ENCODE measurements at regions not wholly inside any gene's neighbourhood (a gene's known extent, or its start where the extent isn't known, plus 50 kb on each side); places are given as distances from the start of the nearest gene placed in this dataset.

DNA sequence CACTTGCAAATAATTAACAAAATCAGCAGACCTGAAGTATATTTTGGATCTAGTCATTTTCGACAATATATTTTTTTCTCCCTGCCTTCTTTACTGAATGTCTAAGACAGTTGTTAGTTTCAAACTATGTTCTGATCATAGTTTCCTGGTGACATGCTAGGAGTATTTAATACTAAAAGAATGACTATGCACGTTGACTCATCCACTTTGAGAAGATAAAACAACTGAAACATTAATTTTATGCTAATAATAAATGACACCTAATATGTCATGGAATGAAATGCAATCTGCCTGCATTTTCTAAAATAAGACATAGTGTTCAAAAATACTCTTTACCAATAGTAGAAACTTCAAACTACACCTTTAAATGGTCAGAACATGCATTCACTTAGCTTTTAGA, 2123.7 kb upstream of the C9orf72 start:
- Histone ChIP-seq H2BK20ac (ENCODE audit: low read depth, low read length) (no peak overlapping the region), H3K27me3 (ENCODE audit: control insufficient read depth, insufficient read depth, low read length) (no peaks in the 10 kb centered on the region), H2AK9ac (replicated peaks; ENCODE audit: low read depth, low read length, poor library complexity) (no peak overlapping the region), H3K4ac (ENCODE audit: low read depth, low read length) (no peak overlapping the region), H3K4me1 (ENCODE audit: control insufficient read depth, insufficient read depth, low read length) (no peaks in the 10 kb centered on the region), H3K14ac (replicated peaks; ENCODE audit: low read depth, low read length) (no peak overlapping the region), H4K20me1 (ENCODE audit: insufficient read depth, low read length) (no peaks in the 10 kb centered on the region), H3K9ac (ENCODE audit: low read depth, low read length) (no peak overlapping the region), H3K56ac (ENCODE audit: extremely low read depth, insufficient read depth, low read length) (no peak overlapping the region), H2BK5ac (ENCODE audit: low read depth, low read length, poor library complexity, severe bottlenecking) (no peak overlapping the region), H3K9me1 (ENCODE audit: insufficient read depth, low read length) (no peaks in the 10 kb centered on the region), H3K18ac (ENCODE audit: low read depth, low read length) (no peak overlapping the region), H3K36me3 (ENCODE audit: control insufficient read depth, insufficient read depth, low read length) (no peaks in the 10 kb centered on the region), H2BK15ac (ENCODE audit: low read depth, low read length) (no peak overlapping the region), H3K79me1 (ENCODE audit: low read depth in 1 of 2, low read length in 2 of 2) (no peaks in the 10 kb centered on the region), H3K4me3 (ENCODE audit: insufficient read depth, low read depth, low read length) (no peak overlapping the region), H4K5ac (ENCODE audit: low read depth, low read length) (no peak overlapping the region), H3K27ac (ENCODE audit: insufficient read depth, low read length) (no peak overlapping the region), H2BK120ac (ENCODE audit: low read depth, low read length) (no peak overlapping the region), H3K4me2 (ENCODE audit: low read depth, low read length) (no peak overlapping the region), H3K9me3 (ENCODE audit: control insufficient read depth, insufficient read depth, low read length) (peaks cover under 1% of the 10 kb centered on the region; the same call in 1 of the 2 replicates), H3K23ac (ENCODE audit: low read depth, low read length) (no peak overlapping the region), H4K91ac (ENCODE audit: insufficient read depth, low read depth, low read length) (no peak overlapping the region), H4K8ac (ENCODE audit: low read depth in 2 of 2, low read length in 2 of 2) (no peak overlapping the region), H2AFZ (replicated peaks; ENCODE audit: low read length, poor library complexity) (no peak overlapping the region), H2AK5ac (ENCODE audit: low read depth, low read length) (no peak overlapping the region)
- WGBS, 2 experiments (ENCODE audit: extremely low coverage in 2 of 2, insufficient read length in 1 of 2): no CpG with 5 or more reads among the region's 2 CpGs
- dilution Hi-C loops (cut with HindIII; ENCODE audit: low sequenced_read_pairs, unreplicated experiment): no loop called here
- ChIA-PET CTCF (no interaction called here), POLR2A (ENCODE audit: unreplicated experiment) (no interaction called here)
- no peak for DNase-seq
- intact Hi-C loops (cut with micrococcal nuclease): no loop called here
- no peak for ATAC-seq (ENCODE audit: low read depth)
- TF ChIP-seq CHD1 (IDR thresholded peaks at IDR 0.05; ENCODE audit: low read depth, low read length) (no peak), RCOR1 (IDR thresholded peaks at IDR 0.05; ENCODE audit: insufficient replicate concordance, low read length) (no peak), BHLHE40 (IDR thresholded peaks at IDR 0.05; ENCODE audit: low read depth, low read length) (no peak), USF2 (IDR thresholded peaks at IDR 0.05; ENCODE audit: low read depth, low read length) (no peak), RAD21 (IDR thresholded peaks at IDR 0.05; ENCODE audit: low read length) (no peak), MXI1 (IDR thresholded peaks at IDR 0.05; ENCODE audit: borderline replicate concordance, low read depth, low read length) (no peak), FOS (IDR thresholded peaks at IDR 0.05; ENCODE audit: low read depth, low read length) (no peak), MAZ (IDR thresholded peaks at IDR 0.05; ENCODE audit: borderline replicate concordance, low read depth, low read length) (no peak)
- TF ChIP-seq, protein P1, sequence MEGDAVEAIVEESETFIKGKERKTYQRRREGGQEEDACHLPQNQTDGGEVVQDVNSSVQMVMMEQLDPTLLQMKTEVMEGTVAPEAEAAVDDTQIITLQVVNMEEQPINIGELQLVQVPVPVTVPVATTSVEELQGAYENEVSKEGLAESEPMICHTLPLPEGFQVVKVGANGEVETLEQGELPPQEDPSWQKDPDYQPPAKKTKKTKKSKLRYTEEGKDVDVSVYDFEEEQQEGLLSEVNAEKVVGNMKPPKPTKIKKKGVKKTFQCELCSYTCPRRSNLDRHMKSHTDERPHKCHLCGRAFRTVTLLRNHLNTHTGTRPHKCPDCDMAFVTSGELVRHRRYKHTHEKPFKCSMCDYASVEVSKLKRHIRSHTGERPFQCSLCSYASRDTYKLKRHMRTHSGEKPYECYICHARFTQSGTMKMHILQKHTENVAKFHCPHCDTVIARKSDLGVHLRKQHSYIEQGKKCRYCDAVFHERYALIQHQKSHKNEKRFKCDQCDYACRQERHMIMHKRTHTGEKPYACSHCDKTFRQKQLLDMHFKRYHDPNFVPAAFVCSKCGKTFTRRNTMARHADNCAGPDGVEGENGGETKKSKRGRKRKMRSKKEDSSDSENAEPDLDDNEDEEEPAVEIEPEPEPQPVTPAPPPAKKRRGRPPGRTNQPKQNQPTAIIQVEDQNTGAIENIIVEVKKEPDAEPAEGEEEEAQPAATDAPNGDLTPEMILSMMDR (conservative IDR thresholded peaks at IDR 0.05; ENCODE audit: low read depth, low read length): no peak
- in situ Hi-C loops (cut with MboI; ENCODE audit: low sequenced_read_pairs): no loop called here
- no TSS peak for BruUV-seq (replicated peaks)
